ENCODE measurements at regions not wholly inside any gene's neighbourhood (a gene's known extent, or its start where the extent isn't known, plus 50 kb on each side); places are given as distances from the start of the nearest gene placed in this dataset.

GRCh38 chr5:5798041-5798440 lies 375.6 kb downstream of the ICE1 start:
- DNase-seq (ENCODE audit: low spot score) = no peak
- in situ Hi-C loops (cut with MboI; ENCODE audit: low sequenced_read_pairs, unreplicated experiment) = no loop called here
- no peak for TF ChIP-seq CTCF (IDR thresholded peaks at IDR 0.05; ENCODE audit: borderline replicate concordance, control extremely low read depth, extremely low read depth, insufficient read depth, missing control alignments)

- TF ChIP-seq CTCF (IDR thresholded peaks at IDR 0.05; ENCODE audit: borderline replicate concordance, control extremely low read depth, extremely low read depth, insufficient read depth, missing control alignments) = no peak
- in situ Hi-C loops (cut with MboI; ENCODE audit: low sequenced_read_pairs, unreplicated experiment) = no loop called here
- DNase-seq (ENCODE audit: low spot score) = no peak
These were observed 372.7 kb downstream of the ICE1 start for GRCh38 chr5:5795074-5795771.

GRCh38 chr5:5794118-5794560 lies 371.7 kb downstream of the ICE1 start:
- no peak for DNase-seq (ENCODE audit: low spot score)
- in situ Hi-C loops (cut with MboI; ENCODE audit: low sequenced_read_pairs, unreplicated experiment) = no loop called here
- TF ChIP-seq CTCF (IDR thresholded peaks at IDR 0.05; ENCODE audit: borderline replicate concordance, control extremely low read depth, extremely low read depth, insufficient read depth, missing control alignments) = no peak

- DNase-seq (ENCODE audit: low spot score) = no peak
- in situ Hi-C loops (cut with MboI; ENCODE audit: low sequenced_read_pairs, unreplicated experiment) = no loop called here
- TF ChIP-seq CTCF (IDR thresholded peaks at IDR 0.05; ENCODE audit: borderline replicate concordance, control extremely low read depth, extremely low read depth, insufficient read depth, missing control alignments) = no peak
These were observed 371.0 kb downstream of the ICE1 start for GRCh38 chr5:5793242-5794117.

GRCh38 chr5:5792106-5792505 lies 369.6 kb downstream of the ICE1 start:
- in situ Hi-C loops (cut with MboI; ENCODE audit: low sequenced_read_pairs, unreplicated experiment) = no loop called here
- DNase-seq (ENCODE audit: low spot score) = no peak
- TF ChIP-seq CTCF (IDR thresholded peaks at IDR 0.05; ENCODE audit: borderline replicate concordance, control extremely low read depth, extremely low read depth, insufficient read depth, missing control alignments) = no peak

GRCh38 chr5:5788793-5789192 lies 366.3 kb downstream of the ICE1 start:
- DNase-seq (ENCODE audit: low spot score) = no peak
- no peak for TF ChIP-seq CTCF (IDR thresholded peaks at IDR 0.05; ENCODE audit: borderline replicate concordance, control extremely low read depth, extremely low read depth, insufficient read depth, missing control alignments)

More at GRCh38 chr5:5788793-5789192, 366.3 kb downstream of the ICE1 start:
- in situ Hi-C loops (cut with MboI; ENCODE audit: low sequenced_read_pairs, unreplicated experiment) = no loop called here

All from GM13976 (cell line).